Upper lobe of right lung (tissue), 1 donor: ENCODE measurements at regions not wholly inside any gene's neighbourhood (a gene's known extent, or its start where the extent isn't known, plus 50 kb on each side); places are given as distances from the start of the nearest gene placed in this dataset.
A peak's percentile ranks its signal among the peaks of the same experiment; 100 is the strongest.
"Not testable (repeated sequence)": the region's sequence is repeated elsewhere in the genome, so short reads cannot be mapped to it uniquely, and the experiment has no call there.

ENCODE experiments used
- ATAC-seq: fragments of 200-7000 bp; cut with Tn5 transposase; one replicate; pipeline ENCODE4 v1.9.1; 2020; ENCODE audit warnings: mild to moderate bottlenecking, moderate library complexity
- DNase-seq: peaks from one replicate; pipeline ENCODE4 v3.0.0-alpha.2; 2020
- H3K27ac ChIP-seq: fragments of 200-600 bp; one replicate; pipeline ENCODE4 v1.8.0; 2022
- H3K27me3 ChIP-seq: fragments of 200-600 bp; one replicate; pipeline ENCODE4 v1.8.0; 2022; ENCODE audit warnings: mild to moderate bottlenecking
- H3K36me3 ChIP-seq: fragments of 200-600 bp; one replicate; pipeline ENCODE4 v1.8.0; 2022
- H3K4me1 ChIP-seq: fragments of 200-600 bp; one replicate; pipeline ENCODE4 v1.8.0; 2022
- H3K4me3 ChIP-seq: fragments of 200-600 bp; one replicate; pipeline ENCODE4 v1.8.0; 2022; ENCODE audit warnings: mild to moderate bottlenecking
- H3K9me3 ChIP-seq: fragments of 200-600 bp; one replicate; pipeline ENCODE4 v1.8.0; 2022
- CTCF ChIP-seq: fragments of 200-600 bp; IDR thresholded peaks from one replicate; pipeline ENCODE4 v1.8.0; 2022; ENCODE audit warnings: antibody characterized with exemption
- intact Hi-C: fragments of 100-400 bp; cut with DNase I; formaldehyde crosslinking; loops from one replicate; pipeline ENCODE4 v1.11.0; 2022
- donor health status: DM: no; HTN: yes; CAD: no; lungs with severe emphysema.

GRCh38 chr7:50251765-50252164 is 52.8 kb upstream of the IKZF1 start:
- no peak overlapping the region for H3K4me3 ChIP-seq
- H3K9me3 ChIP-seq = peaks cover under 1% of the 10 kb centered on the region
- no peak for ATAC-seq
- H3K4me1 ChIP-seq = no peaks in the 10 kb centered on the region
- no peaks in the 10 kb centered on the region for H3K36me3 ChIP-seq
- H3K27ac ChIP-seq = no peak overlapping the region
- DNase-seq = no peak
- TF ChIP-seq CTCF = no peak
- intact Hi-C loops = no loop called here
- H3K27me3 ChIP-seq = no peaks in the 10 kb centered on the region

DNA sequence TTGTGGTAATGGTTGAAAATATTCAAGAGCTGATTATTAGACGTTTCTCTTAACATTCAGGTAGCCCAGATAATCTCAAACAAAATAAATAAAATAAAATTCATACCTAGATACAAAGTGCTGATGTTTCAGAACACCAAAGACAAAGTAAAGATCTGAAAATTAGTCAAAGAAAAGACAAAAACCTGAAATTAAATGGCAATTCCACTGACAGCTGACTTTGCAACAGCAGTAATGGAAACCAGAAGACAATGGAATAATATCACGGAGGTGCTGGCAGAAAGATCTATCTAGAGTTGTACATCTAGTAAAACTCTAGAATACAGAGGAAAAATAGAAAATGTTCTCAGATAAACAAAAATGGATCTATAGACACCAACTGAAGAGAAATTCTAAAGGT is 58.0 kb upstream of the IKZF1 start:
- DNase-seq = no peak
- Histone ChIP-seq H3K4me3 (no peak overlapping the region), H3K27me3 (no peaks in the 10 kb centered on the region), H3K4me1 (no peaks in the 10 kb centered on the region), H3K27ac (no peak overlapping the region), H3K9me3 (peaks cover 10% of the 10 kb centered on the region), H3K36me3 (no peaks in the 10 kb centered on the region)
- intact Hi-C loops = no loop called here
- no peak for TF ChIP-seq CTCF
- ATAC-seq = no peak

GRCh38 chr7:50242111-50242510 is 62.4 kb upstream of the IKZF1 start:
- DNase-seq, H3K4me3 ChIP-seq, ATAC-seq, H3K27me3 ChIP-seq, H3K27ac ChIP-seq, H3K4me1 ChIP-seq, intact Hi-C loops, H3K9me3 ChIP-seq, H3K36me3 ChIP-seq: not testable (repeated sequence)

GRCh38 chr7:50240699-50241098 is 63.8 kb upstream of the IKZF1 start:
- ATAC-seq, intact Hi-C loops, H3K36me3 ChIP-seq, H3K27ac ChIP-seq, H3K4me3 ChIP-seq, H3K9me3 ChIP-seq, H3K27me3 ChIP-seq, DNase-seq, H3K4me1 ChIP-seq: not testable (repeated sequence)

DNA sequence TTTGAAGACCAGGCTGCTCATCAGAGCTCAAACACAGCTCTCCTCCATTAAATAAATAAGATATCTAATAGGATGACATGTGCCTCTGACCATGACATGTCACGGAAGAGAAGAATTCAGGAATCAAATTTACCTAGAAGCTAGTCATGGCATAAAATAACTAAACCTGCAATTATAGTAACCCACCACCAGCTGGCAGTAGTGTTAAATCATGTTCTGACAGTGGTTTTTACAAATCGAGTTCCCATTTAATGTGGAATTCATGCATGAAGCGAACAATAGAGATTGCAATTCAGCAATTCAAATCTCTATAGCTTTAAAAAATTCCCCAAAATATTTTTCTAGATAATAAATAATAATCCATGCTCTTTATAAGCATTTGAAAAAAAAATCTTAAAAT is 74.6 kb upstream of the IKZF1 start:
- Histone ChIP-seq H3K27ac (no peak overlapping the region), H3K27me3 (no peaks in the 10 kb centered on the region), H3K4me3 (no peak overlapping the region), H3K36me3 (no peaks in the 10 kb centered on the region), H3K4me1 (no peaks in the 10 kb centered on the region), H3K9me3 (no peaks in the 10 kb centered on the region)
- ATAC-seq (no peak), DNase-seq (no peak)
- TF ChIP-seq CTCF = peak; percentile 43
- intact Hi-C loops = no loop called here

DNA sequence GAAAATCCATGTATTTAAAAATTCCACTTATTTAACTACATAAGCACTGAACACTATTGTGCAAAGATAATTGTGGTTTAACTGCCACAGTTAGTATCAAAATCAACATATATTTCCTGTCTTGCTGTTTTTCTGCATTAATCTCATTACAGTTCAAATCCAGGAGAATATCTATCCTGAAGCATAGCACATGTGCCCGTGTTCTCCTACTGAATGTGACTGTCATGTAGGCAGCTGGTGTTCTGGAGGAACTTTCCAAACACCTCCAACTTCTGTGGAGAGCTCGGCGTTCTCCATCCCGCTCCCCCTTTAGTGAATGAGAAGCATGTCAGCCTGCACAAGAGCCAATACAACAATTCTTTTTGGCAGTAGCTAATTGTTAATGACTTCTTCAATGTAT is 76.4 kb upstream of the IKZF1 start:
- Histone ChIP-seq H3K4me1 (no peaks in the 10 kb centered on the region), H3K4me3 (no peak overlapping the region), H3K27me3 (no peaks in the 10 kb centered on the region), H3K27ac (no peak overlapping the region), H3K36me3 (no peaks in the 10 kb centered on the region), H3K9me3 (no peaks in the 10 kb centered on the region)
- TF ChIP-seq CTCF = no peak
- DNase-seq = no peak
- intact Hi-C loops = no loop called here
- no peak for ATAC-seq

DNA sequence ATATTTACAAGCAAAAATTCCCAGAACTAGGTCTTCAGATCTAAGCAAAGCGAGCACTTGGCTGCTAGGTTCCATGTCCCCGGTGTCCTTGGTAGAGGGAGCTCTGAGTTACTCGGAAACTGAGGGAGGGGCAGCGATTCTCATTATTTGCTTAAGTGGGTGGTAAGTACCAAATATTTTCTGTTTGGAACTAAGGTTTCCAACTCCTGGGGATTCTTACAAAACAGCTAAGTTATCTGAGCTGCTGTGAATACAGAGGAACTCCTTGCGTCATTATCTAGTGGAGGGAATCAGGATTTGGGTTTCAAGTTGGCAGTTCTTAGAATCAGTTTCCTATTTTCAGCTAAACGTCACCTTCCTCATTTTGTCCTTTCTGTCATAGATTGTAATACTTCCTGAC is 76.8 kb upstream of the IKZF1 start:
- DNase-seq = no peak
- no peaks in the 10 kb centered on the region for H3K36me3 ChIP-seq
- peak; percentile 34 for ATAC-seq
- H3K27me3 ChIP-seq = no peaks in the 10 kb centered on the region
- no peak overlapping the region for H3K27ac ChIP-seq
- intact Hi-C loops = no loop called here
- no peaks in the 10 kb centered on the region for H3K4me1 ChIP-seq
- H3K4me3 ChIP-seq = no peak overlapping the region
- no peak for TF ChIP-seq CTCF
- H3K9me3 ChIP-seq = no peaks in the 10 kb centered on the region
